ENCODE measurements at regions not wholly inside any gene's neighbourhood (a gene's known extent, or its start where the extent isn't known, plus 50 kb on each side); places are given as distances from the start of the nearest gene placed in this dataset.

DNA sequence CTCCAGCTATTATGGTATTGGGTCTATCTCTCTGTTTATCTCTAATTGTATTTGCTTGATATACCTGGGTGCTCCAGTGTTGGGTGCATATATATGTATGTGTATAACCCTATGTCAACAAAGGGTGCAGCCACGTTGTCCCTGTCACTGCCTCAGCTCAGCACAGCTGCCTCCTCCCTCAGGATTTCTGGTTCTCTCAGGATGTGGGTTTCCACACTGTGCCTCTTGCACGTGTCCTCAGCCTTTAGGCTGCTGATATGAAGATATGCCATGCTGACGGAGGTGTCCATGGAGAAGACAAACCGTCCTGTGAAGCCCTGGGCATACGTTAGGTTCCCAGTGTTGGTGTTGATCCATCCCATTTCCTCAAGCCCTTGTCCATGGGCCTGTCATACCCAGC, 791.2 kb downstream of the TMEM121 start:
- Histone ChIP-seq H3K23ac (ENCODE audit: insufficient read length) (no peak overlapping the region), H3K4me2 (ENCODE audit: insufficient read depth in 1 of 2, low read depth in 2 of 2, low read length in 2 of 2) (no peak overlapping the region), H4K5ac (ENCODE audit: insufficient read length, low read depth, low read length) (no peak overlapping the region), H2BK12ac (ENCODE audit: low read depth, low read length) (no peak overlapping the region), H2AK5ac (ENCODE audit: low read depth, low read length) (no peak overlapping the region), H3K79me2 (ENCODE audit: control insufficient read depth in 1 of 2, insufficient read depth in 2 of 2, low read length in 2 of 2) (no peaks in the 10 kb centered on the region), H3K56ac (replicated peaks; ENCODE audit: insufficient read length, low read depth, low read length) (no peak overlapping the region), H4K20me1 (replicated peaks in 1 of 2; ENCODE audit: control insufficient read depth in 1 of 2, insufficient read depth in 2 of 2, low read length in 2 of 2) (no peaks in the 10 kb centered on the region), H2BK5ac (ENCODE audit: low read depth, low read length) (no peak overlapping the region), H4K91ac (replicated peaks; ENCODE audit: insufficient read length, low read length) (no peak overlapping the region), H3K18ac (ENCODE audit: extremely low read depth, low read length) (no peak overlapping the region), H3K23me2 (ENCODE audit: low read depth, low read length) (0 out of 2 replicates have a peak, but pooled peaks cover 2% of the 10 kb centered on the region), H3K4me1 (replicated peaks in 1 of 4; ENCODE audit: control insufficient read depth in 3 of 4, insufficient read depth in 4 of 4, low read length in 3 of 4) (no peaks in the 10 kb centered on the region), H2BK20ac (ENCODE audit: low read length) (no peak overlapping the region), H3K9me3 (ENCODE audit: insufficient read depth in 2 of 2, low read depth in 1 of 2, low read length in 1 of 2) (peaks cover 77 to 86% of the 10 kb centered on the region in 2 experiments), H3K4ac (replicated peaks; ENCODE audit: insufficient read length, low read depth, low read length) (no peak overlapping the region), H3K9ac (replicated peaks in 1 of 4; ENCODE audit: extremely low read depth in 1 of 4, low read depth in 3 of 4, low read length in 3 of 4) (no peak overlapping the region), H3K27me3 (replicated peaks in 1 of 4; ENCODE audit: control insufficient read depth in 3 of 4, extremely low read depth in 1 of 4, insufficient read depth in 3 of 4, low read length in 3 of 4) (no peaks in the 10 kb centered on the region), H3K4me3 (ENCODE audit: extremely low read depth in 1 of 4, insufficient read depth in 2 of 4, low read depth in 3 of 4, low read length in 4 of 4) (no peak overlapping the region), H2AFZ (ENCODE audit: low read length) (no peak overlapping the region), H2BK15ac (ENCODE audit: low read length) (no peak overlapping the region), H3K36me3 (ENCODE audit: control insufficient read depth in 2 of 4, insufficient read depth in 4 of 4, low read length in 3 of 4) (no peaks in the 10 kb centered on the region), H2BK120ac (replicated peaks; ENCODE audit: low read depth, low read length) (no peak overlapping the region), H3K79me1 (ENCODE audit: low read depth, low read length) (no peaks in the 10 kb centered on the region), H3K27ac (ENCODE audit: low read depth, low read length) (no peak overlapping the region), H4K8ac (ENCODE audit: extremely low read depth, insufficient read depth, low read length) (no peak overlapping the region), H3K14ac (ENCODE audit: insufficient read length) (no peak overlapping the region)
- DNase-seq (ENCODE audit: low read depth in 1 of 2, low spot score in 2 of 2) (no peak), FAIRE-seq (no peak)
- ChIA-PET CTCF (ENCODE audit: partially characterized antibody) (interaction anchor here (1.6 kb wide), 1 partner anchor 9 kb away, joined by 3 read pairs; no protein-coding TSS in a partner anchor), POLR2A (ENCODE audit: partially characterized antibody) (no interaction called here)
- 54% methylated on average over 5 of the region's 5 CpGs; no CpG with 5 or more reads in 1 of the 2 experiments for WGBS, 2 experiments (ENCODE audit: extremely low coverage in 1 of 2, insufficient coverage in 1 of 2, insufficient read length in 1 of 2, insufficient replicate concordance in 2 of 2, low coverage in 1 of 2, low lambda C conversion rate in 2 of 2, missing lambda C conversion rate in 1 of 2)
- TF ChIP-seq, protein P1, sequence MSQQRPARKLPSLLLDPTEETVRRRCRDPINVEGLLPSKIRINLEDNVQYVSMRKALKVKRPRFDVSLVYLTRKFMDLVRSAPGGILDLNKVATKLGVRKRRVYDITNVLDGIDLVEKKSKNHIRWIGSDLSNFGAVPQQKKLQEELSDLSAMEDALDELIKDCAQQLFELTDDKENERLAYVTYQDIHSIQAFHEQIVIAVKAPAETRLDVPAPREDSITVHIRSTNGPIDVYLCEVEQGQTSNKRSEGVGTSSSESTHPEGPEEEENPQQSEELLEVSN (IDR thresholded peaks at IDR 0.05) = no peak
- no peak for TF ChIP-seq SIX5 (IDR thresholded peaks at IDR 0.05; ENCODE audit: low read depth, low read length)
- TF ChIP-seq, protein P2, sequence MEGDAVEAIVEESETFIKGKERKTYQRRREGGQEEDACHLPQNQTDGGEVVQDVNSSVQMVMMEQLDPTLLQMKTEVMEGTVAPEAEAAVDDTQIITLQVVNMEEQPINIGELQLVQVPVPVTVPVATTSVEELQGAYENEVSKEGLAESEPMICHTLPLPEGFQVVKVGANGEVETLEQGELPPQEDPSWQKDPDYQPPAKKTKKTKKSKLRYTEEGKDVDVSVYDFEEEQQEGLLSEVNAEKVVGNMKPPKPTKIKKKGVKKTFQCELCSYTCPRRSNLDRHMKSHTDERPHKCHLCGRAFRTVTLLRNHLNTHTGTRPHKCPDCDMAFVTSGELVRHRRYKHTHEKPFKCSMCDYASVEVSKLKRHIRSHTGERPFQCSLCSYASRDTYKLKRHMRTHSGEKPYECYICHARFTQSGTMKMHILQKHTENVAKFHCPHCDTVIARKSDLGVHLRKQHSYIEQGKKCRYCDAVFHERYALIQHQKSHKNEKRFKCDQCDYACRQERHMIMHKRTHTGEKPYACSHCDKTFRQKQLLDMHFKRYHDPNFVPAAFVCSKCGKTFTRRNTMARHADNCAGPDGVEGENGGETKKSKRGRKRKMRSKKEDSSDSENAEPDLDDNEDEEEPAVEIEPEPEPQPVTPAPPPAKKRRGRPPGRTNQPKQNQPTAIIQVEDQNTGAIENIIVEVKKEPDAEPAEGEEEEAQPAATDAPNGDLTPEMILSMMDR (IDR thresholded peaks at IDR 0.05; ENCODE audit: control extremely low read depth in 1 of 3, insufficient read depth in 1 of 3, low read depth in 1 of 3, low read length in 3 of 3) = no peak
- no peak for TF ChIP-seq PHF8 (conservative IDR thresholded peaks at IDR 0.05; ENCODE audit: low read depth, low read length)
- TF ChIP-seq CEBPB (IDR thresholded peaks at IDR 0.05; ENCODE audit: low read depth, low read length) = no peak
- no peak for TF ChIP-seq TBP (IDR thresholded peaks at IDR 0.05; ENCODE audit: low read depth, low read length)
- no peak for TF ChIP-seq GABPA (IDR thresholded peaks at IDR 0.05; ENCODE audit: borderline replicate concordance, insufficient read depth, low read length)
- no peak for TF ChIP-seq SP4 (IDR thresholded peaks at IDR 0.05; ENCODE audit: low read length)
- TF ChIP-seq SAP30 (IDR thresholded peaks at IDR 0.05; ENCODE audit: insufficient read depth, insufficient replicate concordance, low read length) = no peak
- TF ChIP-seq JUND (IDR thresholded peaks at IDR 0.05; ENCODE audit: low read length) = no peak
- TF ChIP-seq FOSL1 (IDR thresholded peaks at IDR 0.05; ENCODE audit: insufficient read depth, low read depth, low read length) = no peak
- no peak for TF ChIP-seq CHD1 (IDR thresholded peaks at IDR 0.05; ENCODE audit: low read depth, low read length)

Measured in H1 (cell line).